ENCODE measurements at regions not wholly inside any gene's neighbourhood (a gene's known extent, or its start where the extent isn't known, plus 50 kb on each side); places are given as distances from the start of the nearest gene placed in this dataset.
"Not testable (repeated sequence)": the region's sequence is repeated elsewhere in the genome, so short reads cannot be mapped to it uniquely, and the experiment has no call there.

DNA sequence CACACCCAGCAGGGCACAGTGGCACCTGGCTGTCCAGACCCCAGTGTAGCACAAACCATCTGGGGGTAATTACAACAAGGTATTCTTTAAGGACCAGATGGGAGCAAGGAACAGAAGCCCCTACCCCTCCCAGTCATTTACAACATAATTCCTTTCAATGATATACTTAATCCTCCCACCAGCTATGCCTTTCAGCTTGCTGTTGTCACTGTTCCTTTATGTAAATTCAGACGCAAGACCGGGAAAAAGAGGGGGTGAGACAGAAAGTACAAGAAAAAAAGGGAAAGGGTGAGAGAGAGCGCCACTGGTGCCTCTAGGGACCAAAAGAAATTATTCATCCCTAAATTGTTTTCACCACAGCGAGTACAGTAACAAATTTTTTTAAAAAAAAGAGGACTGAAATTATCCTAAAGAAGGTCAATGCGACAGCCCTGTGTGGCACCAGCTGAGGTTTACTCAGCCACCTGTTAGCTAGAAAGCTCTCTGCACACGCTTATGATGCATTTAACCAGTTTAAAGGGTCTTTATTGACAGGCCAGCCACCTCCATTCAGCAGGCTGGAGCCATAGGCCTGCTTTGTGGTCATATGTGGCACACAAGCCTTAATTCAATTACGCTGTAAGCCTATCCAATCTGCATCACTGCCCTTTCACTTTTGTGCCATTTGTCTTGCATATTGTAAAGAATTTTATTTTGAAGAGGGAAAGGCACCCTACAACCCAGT is 210.2 kb upstream of the ISL1 start:
- peak; percentile 57 for DNase-seq (ENCODE audit: low spot score)

DNA sequence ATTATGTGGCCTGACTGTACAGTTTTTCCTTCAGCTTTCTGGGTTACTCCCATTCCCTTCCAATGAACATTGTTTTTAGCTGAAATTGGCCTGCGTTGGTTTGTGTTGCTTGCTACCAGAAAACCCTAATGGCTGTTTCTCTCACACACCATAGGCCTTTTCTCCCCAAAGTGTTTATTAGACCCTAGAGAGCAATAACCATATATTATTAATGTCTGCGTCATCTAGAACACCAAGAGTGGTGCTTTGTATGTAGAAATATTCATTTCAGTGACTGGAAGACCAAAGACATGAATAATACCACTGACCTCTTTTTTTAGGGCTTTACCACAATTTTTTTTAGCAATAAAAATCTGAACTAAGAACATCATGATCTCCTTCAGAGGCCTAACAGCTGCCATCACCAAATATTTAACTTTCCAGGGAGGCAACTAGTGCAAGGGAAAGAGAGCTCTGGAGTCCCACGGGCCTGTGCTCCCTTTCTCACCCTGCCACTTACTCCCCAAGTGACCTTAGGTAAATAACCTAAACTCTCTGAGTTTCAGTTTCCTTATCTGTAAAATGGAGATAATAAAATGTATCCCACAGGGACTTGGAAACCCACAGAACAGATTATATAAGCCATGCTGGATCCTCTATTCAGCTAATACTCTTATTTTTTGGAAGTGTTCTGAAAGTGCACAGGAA is 201.9 kb upstream of the ISL1 start:
- DNase-seq (ENCODE audit: low spot score): no peak

DNA sequence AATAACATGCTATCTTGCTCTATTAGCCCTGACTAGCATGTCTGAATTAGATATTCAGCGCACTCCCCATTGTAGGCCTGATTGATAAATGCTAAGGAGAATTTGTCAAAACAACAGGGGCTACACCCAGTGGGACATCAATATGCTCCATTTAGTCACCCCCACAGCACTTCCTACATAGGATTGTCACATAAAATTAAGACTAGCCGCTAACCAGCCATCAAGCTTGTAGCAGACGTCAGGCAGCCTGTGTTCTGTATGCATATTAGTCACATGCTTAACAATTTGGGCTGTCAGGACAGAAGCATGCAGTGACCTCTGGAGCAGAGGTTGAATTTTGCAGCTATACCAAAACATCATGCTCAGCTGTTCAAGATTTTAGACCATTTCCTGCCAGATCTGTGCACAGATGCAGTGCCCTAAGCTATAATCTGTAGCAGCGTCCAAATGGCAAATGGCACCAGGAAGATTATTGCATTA is 197.4 kb upstream of the ISL1 start:
- peak; percentile 29 for DNase-seq (ENCODE audit: low spot score)

DNA sequence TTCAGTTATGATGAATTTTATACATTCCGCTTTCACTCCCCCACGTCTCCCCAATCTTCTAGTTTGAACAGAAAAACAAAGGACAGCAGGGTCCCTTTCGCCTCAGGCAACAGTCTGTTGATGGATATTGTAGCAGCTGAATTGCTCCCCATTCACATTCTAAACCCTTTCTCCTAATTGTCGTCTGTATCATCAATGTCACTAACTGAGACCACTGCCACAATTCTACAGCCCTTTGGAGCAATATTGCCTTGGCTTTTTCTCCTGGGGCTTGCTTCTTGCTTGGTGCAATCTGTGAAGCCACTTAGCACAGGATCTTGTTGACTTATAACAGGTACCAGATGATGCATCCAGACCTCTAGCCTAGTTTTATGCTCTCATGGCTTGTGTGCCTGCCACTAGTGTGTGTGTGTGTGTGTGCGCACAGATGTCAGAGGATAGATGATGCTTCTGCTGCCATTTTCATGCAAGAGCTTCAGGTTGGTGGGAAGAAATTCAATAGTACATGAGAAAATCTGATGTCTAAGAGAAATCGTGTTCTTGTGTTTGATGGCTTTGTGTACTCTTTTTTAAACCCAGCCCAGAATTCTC is 195.2 kb upstream of the ISL1 start:
- no peak for DNase-seq (ENCODE audit: low spot score)

DNA sequence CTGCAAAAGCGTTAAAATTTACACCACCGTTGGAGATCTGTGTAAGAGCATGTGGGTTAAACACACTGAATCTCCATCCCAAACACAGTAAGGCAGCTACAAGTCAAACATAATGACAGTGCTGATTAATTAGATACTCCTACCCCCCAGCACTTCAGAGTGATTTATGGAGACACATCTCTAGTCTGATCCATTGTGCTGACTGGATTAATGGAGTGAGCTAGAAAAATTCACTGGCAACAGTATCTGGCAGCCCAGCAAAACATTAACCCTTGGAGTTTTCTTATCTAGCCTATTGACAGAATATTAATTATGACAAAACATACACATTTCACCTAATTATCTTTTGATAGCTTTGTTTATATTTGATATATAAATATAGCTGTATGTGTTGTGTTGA is 188.6 kb upstream of the ISL1 start:
- peak; percentile 25 for DNase-seq (ENCODE audit: low spot score)

DNA sequence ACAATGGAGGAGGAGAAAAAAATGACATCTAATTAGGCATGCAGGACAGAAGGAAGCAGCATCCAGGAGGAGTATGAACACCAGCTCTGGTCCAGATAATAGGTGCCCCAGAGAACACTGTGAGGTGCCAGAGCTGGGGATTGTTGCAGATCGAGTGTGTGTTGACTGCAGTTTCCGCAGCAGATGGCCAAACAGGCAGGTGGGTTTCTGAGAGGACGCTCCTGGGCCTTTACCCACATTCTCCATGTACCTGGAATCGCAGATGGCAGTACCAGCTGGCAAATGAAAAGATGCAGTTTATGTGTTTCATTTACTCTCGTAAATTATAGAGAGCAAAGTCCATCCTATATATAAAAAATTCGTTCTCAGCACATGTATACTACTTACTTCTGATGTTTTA is 182.2 kb upstream of the ISL1 start:
- no peak for DNase-seq (ENCODE audit: low spot score)

DNA sequence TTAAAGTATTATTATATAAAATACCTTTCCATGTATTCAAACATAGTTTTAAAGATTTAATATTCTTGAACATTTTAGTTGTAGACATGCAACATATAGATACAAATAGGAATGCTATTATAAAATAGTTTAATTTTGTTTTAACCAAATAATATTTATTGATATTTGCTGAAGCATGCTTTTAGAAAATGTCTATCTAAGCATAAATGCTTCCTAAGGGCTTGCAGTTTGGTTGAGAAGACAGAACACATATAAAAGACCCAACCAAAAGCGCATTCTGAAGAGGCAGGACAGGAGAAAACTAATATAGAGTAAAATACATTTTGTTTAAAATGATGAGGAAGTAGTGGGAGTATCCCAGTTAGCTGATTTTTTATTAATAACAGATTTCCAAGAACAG is 181.5 kb upstream of the ISL1 start:
- no peak for DNase-seq (ENCODE audit: low spot score)

DNA sequence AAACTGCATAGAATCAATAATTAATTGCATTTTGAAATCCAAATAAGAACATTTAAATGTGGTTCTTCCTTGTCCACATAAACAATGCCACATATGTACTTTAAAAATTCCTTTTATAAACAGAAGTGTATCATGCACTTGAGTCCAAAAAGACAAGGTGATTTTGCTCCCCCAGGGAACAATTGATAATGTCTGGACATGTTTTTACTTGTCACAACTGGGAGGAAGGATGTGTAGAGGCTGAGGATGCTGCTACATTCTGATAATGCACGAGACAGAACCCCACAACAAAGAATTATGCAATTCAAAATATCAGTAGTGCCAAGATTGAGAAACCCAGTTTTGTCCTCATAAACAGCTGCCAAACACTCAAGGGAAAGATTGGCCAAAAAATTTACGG is 181.1 kb upstream of the ISL1 start:
- no peak for DNase-seq (ENCODE audit: low spot score)

DNA sequence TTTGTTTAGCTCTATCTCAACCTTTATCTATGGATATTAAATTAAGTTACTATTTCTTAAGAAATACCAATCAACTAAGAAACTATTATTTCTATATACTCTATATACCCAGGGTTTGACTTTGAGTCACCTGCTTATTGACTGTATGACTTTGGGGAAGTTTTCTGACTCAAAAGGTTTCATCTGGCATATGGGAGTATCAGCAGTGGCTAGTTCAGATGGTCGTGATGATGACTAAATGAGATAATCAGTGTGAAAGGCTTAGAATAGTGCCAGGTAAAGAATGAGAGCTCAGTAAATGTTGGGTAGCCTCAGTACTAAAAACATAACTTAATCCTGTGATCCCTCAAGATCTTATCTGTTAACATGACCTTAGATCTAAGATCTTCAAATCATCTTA is 179.7 kb upstream of the ISL1 start:
- no peak for DNase-seq (ENCODE audit: low spot score)

DNA sequence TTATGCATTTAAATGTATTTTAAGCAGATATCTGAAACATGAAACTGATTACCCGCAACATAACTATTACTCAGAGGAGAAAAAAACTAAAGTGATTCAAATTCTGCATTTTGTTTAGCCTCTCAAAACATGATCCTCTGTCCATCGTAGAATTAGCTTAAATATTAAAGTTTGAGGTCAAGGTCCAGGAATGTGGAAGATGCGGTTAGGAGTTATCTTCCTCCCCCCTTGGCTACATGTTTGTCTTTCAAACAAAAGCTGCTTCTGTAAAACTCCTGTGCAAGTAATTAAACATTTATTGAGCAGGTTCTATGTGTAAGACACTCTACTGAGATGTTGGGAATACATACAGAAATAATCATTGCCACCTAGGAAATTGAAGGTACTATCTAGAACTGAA is 175.0 kb upstream of the ISL1 start:
- no peak for DNase-seq (ENCODE audit: low spot score)

DNA sequence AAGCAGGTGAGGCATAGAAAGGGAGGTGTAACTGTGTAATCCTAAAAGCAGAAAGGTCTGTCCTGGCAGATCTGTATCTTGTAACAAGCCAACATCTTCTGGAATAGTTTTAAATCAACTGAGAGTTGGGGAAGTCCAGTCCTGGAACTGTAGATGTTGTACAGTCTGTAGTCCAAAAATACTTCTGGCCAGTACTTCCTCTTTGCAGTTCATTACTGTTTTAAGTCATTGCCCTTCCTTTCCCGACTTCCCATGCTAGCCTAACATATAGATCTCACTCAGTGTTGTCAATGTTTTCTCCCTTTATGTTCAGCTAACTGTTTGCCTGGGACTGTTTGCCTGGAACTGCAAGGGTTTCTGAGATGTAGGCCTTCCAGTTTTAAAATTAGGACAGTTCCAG is 168.5 kb upstream of the ISL1 start:
- no peak for DNase-seq (ENCODE audit: low spot score)

DNA sequence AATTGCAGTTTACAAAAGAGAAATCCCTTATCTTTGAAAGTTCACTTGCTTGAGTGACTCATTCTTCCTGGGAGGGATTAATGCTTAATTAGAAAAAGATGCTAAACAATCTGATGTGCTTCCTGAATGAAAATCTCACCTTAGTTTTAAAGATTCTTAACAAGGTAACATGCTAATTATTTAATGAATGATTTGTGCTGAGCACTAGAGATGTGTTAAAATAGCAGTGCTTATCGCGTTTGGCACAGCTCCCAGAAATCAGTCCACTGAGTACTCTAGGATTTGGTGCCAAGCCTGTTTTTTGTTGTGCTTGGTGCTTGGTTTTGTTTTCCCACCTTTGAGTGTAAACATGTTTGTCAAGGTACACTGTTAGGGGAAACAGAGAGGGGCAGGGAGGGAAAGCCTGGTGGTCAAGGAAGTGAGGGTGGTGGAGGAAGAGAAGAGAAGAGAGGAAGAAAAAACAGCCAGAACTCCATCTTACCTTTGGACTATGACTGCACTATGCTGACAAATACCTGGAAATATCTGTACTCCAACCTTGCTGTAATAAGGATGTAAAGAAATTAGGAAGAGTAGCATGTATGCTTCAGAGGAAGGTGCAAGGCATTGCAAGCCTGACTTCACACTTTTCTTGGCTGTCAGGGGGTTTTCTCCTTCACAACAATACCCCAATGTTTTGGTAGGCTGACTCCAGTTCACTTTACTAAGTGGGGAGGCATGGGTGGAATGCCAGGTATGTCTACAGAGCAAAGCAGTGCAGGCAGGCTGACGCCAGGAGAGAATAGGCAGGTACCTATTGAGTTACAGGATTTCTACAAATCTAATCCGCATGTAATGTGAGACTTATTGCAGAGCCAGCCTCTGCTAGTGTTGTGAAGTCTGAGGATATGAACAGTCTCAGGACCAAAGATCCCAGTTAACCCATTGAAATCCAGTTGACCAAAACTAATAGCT is 157.2 kb upstream of the ISL1 start:
- peak; percentile 42 for DNase-seq (ENCODE audit: low spot score)

DNA sequence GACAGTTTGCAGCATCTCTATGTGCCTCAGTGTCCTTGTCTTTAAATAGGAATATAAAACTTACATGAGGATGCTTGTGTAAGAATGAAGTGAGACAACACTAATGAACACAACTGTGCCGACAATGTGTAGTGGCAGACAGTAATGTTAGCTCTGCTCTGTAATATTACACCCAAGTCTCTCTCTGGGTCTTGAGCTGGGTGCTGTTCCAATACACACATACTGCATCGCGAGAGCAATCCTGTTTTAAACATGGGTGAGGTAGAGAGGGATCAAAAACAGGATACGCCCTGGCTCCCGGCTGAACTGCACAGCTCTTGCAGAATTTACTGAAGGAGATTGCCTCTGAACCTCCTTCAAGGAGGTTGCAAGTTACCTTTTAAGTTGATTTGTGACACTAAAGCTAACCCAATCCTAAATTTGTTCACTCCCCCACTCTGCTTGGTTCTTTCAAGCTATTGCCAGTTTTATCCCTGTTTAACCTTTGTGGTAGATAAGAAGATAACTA is 155.2 kb upstream of the ISL1 start:
- no peak for DNase-seq (ENCODE audit: low spot score)

DNA sequence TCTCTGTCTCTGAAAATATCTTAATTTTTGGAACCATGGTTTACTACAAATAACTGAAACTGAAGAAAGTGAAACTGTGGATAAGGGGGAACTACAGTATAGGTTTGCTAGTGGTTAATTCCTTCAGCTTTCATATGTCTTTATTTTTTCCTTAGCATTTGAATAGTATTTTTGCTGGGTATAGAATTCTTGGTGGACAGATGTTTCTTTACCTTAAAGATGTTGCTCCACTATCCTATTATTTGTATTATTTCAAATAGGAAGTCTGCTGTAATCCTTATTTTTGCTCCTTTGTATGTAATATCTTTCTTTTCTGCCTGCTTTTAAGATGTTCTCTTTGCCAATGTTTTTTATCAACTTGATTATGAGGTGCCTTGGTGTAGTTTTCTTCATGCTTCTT is 152.9 kb upstream of the ISL1 start:
- no peak for DNase-seq (ENCODE audit: low spot score)

DNA sequence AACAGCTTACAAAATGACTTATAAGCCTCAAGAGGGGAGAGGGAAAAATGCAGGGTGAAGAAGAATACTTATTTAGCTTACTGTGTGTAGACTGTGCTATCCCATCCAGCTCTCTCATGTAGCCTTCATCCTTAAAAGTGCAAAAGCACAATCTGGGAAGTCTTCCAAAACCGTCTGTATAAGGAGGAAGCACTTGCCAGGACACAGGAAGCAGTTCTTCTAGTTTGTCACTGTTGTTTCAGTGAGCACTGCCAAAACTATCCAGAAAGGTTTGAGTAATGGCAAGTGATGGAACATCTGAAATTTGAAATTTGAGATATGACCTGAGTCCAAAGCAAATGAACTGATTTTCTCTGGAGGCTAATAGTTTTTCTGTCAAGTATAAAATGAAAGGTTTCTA is 140.8 kb upstream of the ISL1 start:
- DNase-seq (ENCODE audit: low spot score): no peak

DNA sequence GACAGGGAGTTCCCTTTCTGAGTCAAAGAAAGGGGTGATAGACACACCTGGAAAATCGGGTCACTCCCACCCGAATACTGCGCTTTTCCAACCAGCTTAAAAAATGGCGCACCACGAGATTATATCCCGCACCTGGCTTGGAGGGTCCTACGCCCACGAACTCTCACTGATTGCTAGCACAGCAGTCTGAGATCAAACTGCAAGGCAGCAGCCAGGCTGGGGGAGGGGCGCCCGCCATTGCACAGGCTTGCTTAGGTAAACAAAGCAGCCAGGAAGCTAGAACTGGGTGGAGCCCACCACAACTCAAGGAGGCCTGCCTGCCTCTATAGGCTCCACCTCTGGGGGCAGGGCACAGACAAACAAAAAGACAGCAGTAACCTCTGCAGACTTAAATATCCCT is 132.3 kb upstream of the ISL1 start:
- DNase-seq (ENCODE audit: low spot score): not testable (repeated sequence)

DNA sequence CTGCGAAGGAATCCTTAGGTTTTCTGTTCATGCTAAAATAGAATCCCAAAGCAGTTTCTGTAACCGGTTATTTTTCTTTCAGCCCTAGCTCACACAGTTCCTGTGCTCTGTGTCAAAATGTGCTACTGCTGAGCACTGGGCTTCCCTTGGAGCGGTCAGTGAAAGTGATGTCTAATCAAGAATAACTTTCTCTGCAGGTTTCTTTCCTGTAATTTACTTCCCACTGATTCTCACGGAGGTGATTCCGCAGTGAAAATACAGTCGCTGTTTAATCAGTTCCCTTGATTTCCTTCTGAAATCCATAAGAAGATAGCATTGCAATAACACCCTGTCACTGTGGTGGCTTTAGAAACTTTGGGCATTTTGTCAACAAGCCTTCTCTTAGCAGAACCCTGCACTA is 112.0 kb upstream of the ISL1 start:
- DNase-seq (ENCODE audit: low spot score): no peak

DNA sequence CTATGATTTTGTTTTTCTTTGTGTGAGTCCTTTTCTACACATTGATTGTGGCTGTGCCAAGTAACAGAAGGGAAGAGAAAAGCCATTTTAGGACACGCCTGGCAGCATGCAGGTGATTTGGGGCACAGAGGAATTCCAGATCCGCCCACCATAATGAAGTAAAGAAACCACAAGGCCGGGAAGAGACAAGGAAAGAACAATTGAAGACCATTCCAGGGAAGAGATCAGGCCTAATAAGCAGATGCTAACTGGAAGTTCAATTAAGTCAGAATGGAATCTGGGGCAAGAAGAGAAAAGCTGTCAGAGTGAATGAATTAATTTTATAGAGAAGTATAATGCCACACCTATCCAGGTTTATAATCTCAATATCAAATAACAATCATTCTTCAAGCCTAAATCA is 110.2 kb upstream of the ISL1 start:
- no peak for DNase-seq (ENCODE audit: low spot score)

DNA sequence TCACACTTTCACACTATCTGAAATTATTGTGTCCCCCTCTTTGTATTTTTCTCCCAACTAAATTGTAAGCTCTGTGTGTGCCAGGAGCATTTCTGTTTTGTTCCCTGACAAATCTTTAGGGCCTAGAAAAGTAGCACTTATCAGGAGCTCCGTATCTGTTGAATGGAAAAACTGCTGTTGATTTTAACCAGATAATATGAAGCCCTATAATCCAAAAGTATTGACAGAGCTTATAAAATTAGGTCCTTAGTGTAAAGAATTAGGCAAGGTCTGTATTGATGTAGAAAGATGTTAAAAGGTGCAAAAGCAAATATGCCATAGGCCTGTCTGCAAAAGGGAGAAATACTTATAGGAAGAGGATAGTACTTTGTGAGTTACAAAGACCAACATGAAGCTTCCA is 109.4 kb upstream of the ISL1 start:
- no peak for DNase-seq (ENCODE audit: low spot score)

DNA sequence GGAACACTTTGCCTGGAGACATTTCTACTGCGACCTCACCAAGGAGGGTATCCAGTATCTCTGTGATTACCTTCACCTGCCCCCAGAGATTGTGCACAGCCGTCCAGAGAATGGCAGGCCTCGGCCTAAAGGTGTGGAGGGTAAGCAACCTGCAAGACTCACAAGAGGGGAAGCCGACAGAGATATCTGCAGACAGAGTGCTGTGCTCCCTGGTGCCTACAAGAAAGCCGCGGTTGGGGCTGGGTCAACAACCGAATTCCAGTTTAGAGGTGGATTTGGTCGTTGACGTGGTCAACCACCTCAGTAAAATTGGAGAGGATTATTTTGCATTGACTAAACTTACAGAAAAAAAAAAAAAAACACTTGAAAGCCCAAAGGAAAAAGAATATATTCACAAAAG is 107.8 kb upstream of the ISL1 start:
- no peak for DNase-seq (ENCODE audit: low spot score)

DNA sequence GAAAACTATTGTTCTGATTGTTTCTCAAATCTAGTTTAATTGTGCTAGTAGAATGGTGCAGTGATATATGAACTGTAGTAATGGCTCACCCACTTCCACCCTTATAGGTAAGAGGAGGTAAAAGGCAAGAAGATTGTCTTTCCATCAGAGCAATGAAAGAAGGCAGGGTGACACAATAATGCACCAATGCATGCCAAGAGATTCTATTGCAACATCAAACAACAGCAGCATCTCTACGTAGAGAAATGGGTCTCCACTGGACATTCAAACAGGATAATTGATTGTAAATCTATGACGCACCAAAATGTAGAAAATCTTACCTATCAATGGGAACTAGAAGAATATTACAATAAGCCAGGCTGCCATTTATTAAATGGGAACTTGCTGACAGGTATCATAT is 107.0 kb upstream of the ISL1 start:
- DNase-seq (ENCODE audit: low spot score): no peak

DNA sequence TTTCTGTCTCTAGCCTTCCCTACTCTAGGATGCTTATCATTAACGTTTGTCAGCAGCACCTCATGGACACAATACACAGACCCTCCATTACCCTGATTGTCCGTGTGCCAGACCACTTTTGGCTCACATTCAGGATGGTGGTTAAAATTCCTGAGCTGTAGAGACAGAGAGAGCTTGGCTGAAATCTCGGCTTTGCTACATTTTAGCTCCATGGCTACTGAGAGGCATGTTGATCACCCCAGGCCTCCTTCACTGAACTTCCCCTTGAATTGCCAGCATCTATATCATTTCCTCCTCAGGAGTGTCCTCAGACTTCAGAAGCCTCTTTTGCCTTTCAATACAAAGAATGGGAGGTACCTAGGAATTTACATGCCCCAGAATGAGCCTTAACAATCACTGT is 104.7 kb upstream of the ISL1 start:
- no peak for DNase-seq (ENCODE audit: low spot score)

All from D341Med (cell line).